GM19463 (cell line): ENCODE measurements at regions not wholly inside any gene's neighbourhood (a gene's known extent, or its start where the extent isn't known, plus 50 kb on each side); places are given as distances from the start of the nearest gene placed in this dataset.
A peak's percentile ranks its signal among the peaks of the same experiment; 100 is the strongest.

Source experiments
- ATAC-seq: cut with Tn5 transposase; IDR thresholded peaks from one replicate; pipeline ENCODE4 v1.9.1; 2021; ENCODE audit warnings: mild to moderate bottlenecking, moderate library complexity; ENCODE audit not compliant: unreplicated experiment

- no peak for ATAC-seq
Measured at GRCh38 chr7:142606081-142606480, 143.2 kb upstream of the PRSS1 start.

DNA sequence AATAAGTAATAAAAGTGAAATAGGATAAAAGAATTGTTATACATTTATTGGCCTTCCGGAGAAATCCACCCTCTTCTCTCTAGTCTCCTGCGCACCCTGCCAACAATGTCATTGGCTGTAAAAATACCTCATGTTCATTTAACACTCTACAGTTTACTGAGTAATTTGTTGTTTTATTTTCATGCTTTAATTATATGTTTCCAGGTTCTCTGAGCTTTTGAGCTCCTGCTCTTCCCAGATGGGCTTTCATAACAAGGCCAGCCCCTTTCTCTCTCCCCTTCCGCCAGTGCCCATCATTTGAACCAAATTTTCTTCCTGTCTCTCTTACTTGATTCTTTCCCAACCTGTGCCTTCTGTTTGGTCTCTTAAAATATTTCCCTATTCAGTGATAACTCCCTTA is 144.6 kb upstream of the PRSS1 start:
- no peak for ATAC-seq

GRCh38 chr7:142603870-142604448 is 145.3 kb upstream of the PRSS1 start:
- no peak for ATAC-seq

GRCh38 chr7:142602756-142603155 is 146.5 kb upstream of the PRSS1 start:
- ATAC-seq: no peak

DNA sequence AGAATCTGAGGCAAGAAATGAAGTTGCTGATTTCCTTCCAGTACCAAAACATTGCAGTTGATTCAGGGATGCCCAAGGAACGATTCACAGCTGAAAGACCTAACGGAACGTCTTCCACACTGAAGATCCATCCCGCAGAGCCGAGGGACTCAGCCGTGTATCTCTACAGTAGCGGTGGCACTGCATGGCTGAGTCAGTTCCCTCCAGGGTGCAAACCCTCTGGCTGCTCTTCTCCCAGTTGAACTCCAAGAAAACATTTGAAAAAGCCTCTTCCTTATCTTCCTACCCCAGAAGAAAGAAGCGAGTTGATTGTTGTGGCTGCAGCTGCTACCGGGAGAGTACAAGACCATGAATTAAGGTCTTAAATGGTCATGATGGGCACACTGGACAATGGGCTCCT is 147.1 kb upstream of the PRSS1 start:
- ATAC-seq: no peak

GRCh38 chr7:142598297-142598696 is 151.0 kb upstream of the PRSS1 start:
- ATAC-seq: no peak

GRCh38 chr7:142597547-142597946 is 151.7 kb upstream of the PRSS1 start:
- ATAC-seq: no peak

GRCh38 chr7:142595816-142596516 is 153.3 kb upstream of the PRSS1 start:
- no peak for ATAC-seq

DNA sequence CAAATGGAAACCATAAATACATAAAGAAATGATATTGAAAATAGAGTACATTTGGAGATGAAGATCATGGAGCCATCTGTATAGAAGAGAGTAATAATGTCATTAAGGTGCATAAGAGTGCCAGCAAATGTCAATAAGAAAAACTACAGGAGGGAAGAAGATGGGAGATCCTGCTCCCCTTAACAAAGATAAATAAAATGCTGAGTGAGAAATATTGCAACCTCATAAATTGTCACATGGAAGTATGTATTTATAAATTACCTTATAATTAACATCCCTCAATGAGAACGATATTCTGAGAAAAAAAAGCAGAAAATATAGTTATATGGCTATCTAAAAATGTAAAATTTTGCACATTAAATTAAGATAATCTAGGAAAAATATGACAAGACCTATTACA is 155.2 kb upstream of the PRSS1 start:
- no peak for ATAC-seq

DNA sequence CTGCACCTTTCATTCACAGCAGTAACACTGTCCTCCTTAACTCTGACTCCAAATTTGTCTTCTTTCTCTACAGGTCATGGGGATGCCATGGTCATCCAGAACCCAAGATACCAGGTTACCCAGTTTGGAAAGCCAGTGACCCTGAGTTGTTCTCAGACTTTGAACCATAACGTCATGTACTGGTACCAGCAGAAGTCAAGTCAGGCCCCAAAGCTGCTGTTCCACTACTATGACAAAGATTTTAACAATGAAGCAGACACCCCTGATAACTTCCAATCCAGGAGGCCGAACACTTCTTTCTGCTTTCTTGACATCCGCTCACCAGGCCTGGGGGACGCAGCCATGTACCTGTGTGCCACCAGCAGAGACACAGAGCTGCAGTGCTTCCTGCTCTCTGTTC is 156.2 kb upstream of the PRSS1 start:
- ATAC-seq: no peak

DNA sequence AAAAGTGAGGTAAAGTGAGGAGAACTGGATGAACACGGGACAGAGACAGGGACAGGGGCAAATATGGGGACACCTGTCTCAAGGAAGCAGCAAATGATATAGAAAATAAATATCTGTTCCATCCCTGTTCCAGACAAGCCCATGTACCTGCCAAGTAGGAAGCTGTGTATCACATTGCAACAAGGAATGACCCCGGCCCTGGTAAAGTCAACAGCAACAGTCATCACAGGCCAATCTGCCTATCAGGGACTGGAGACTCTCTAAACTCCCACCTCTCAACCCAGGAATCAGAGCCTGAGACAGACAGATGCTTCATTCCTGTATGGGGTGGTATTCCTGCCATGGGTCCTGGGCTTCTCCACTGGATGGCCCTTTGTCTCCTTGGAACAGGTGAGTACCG is 156.6 kb upstream of the PRSS1 start:
- no peak for ATAC-seq

DNA sequence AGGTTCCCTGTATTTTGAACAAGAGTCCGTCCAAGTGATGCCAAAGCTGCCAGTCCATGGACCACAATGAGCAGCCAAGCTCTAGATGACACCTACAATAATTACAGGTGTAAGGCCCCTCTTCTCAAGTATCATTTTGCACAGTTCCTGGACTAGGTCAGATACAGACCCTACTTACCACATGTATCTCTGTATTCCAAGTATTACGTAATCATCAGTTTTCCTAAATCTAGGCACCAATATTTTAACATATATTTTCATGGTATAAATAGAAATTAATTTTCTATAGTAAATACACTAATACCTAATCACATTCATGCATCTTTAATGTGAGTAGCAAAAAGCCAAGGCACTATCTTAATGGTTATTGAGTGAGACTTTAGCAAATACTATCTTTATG is 157.0 kb upstream of the PRSS1 start:
- no peak for ATAC-seq

GRCh38 chr7:142590830-142591457 is 158.3 kb upstream of the PRSS1 start:
- ATAC-seq: no peak

DNA sequence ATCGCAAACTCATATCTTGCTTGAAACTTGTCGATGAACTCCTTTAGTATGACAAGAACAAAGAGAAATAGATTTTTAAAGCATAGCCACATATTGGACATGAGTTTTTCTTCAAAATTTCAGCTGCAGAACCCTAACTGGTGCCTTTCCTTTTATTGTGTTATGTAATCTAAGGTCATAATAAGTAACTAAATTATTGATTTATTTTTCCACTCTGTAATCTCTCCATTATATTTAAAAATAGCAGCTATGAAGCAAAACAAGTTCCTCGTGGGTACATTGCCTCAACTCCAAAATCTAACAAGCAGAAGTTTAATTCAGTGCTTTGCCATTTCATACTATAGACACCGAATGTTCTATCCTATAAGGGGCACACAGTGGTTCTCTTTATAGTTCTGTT is 159.2 kb upstream of the PRSS1 start:
- no peak for ATAC-seq

- peak; percentile 62 for ATAC-seq
Measured at GRCh38 chr7:142587578-142588191, 161.6 kb upstream of the PRSS1 start.

- ATAC-seq: no peak
Measured at GRCh38 chr7:142586611-142587010, 162.7 kb upstream of the PRSS1 start.

DNA sequence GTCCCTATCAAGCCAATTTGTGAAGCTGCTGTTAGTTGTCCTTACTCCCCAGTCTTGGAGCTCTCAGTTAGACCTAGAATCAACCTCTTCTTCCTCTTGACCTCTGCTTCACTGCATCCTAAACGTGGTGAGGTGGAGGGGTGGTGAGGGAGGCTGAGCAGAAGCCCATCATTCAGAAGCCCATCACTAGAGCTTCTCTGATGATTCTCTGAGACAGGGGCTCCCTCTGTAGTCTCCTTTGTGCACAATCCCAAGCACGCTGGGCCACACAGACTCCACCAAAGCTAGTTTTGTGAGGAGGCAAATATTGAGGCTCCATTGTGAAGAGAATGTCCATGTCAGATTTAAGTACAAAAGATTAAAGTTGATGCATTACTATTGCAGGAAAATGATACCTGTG is 163.8 kb upstream of the PRSS1 start:
- no peak for ATAC-seq

- no peak for ATAC-seq
Measured at GRCh38 chr7:142584765-142585164, 164.5 kb upstream of the PRSS1 start.

DNA sequence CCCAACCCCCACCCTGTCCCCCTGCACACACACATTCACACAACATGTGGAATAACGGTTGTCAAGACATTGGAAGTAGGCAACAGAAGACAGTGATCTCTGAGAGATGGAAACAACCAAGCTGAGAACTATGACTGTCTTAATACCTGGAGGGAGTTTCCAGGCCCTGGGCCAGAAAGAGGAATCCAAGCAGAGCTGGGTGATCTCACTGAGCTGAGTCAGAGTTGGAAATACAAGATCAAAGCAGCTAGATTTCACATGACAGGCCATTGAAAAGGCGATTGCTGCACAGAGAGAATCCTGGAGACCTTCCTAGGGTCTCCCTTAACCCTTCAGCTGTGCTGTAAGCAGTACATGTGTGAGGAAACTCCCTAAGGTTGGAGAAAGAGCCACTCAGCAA is 165.8 kb upstream of the PRSS1 start:
- ATAC-seq: peak; percentile 73

DNA sequence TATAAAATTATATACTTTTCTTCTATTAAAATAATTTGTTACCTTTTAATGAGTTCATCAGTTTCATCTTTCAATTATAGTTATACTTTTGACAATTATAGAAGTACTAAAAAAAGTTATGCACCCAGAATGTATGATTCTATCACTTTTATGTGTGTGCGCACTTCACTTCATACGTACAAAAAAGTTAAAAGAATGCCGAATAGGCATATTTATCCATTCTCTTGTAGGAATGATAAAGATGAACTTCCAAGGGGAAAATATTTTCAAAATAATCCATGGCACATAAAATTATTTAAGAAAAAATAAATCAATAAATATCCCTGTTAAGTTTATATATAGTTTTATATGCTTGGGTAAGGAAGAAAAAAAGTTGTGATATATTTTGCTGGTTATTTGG is 166.9 kb upstream of the PRSS1 start:
- no peak for ATAC-seq

- peak; percentile 58 for ATAC-seq
Measured at GRCh38 chr7:142581341-142581740, 167.9 kb upstream of the PRSS1 start.

GRCh38 chr7:142579946-142580345 is 169.3 kb upstream of the PRSS1 start:
- peak; percentile 23 for ATAC-seq
